Naive thymus-derived CD4-positive, alpha-beta T cell (primary cell): ENCODE measurements at regions not wholly inside any gene's neighbourhood (a gene's known extent, or its start where the extent isn't known, plus 50 kb on each side); places are given as distances from the start of the nearest gene placed in this dataset.

Experiments used
- ATAC-seq: fragments of 150-1000 bp; cut with Tn5 transposase; 2 replicates; pipeline ENCODE4 v1.10.0; 2021; ENCODE audit warnings: mild to moderate bottlenecking, moderate library complexity
- CTCF ChIA-PET: fragments of 350-600 bp; sonication (Branson Sonifier 250); formaldehyde crosslinking; loops from one replicate; lab custom pipeline; 2021; ENCODE audit warnings: antibody characterized with exemption; lab: Charles Lee
- POLR2A ChIA-PET: fragments of 350-600 bp; sonication (Branson Sonifier 250); formaldehyde crosslinking; loops from one replicate; lab custom pipeline; 2021; ENCODE audit warnings: antibody characterized with exemption, inconsistent platforms; lab: Charles Lee
- DNase-seq, 9 donors: peaks; one replicate each; pipeline versions ENCODE4 v3.0.0 to v3.0.0-alpha.2; 2020 to 2022; ENCODE audit warnings: mixed read lengths in 1 of 9
- H3K27ac ChIP-seq: one replicate; pipeline ENCODE4 v1.7.0; 2013; ENCODE audit warnings: mild to moderate bottlenecking, low read depth, low read length, moderate library complexity
- H3K27me3 ChIP-seq, 2 donors: one replicate each; pipeline ENCODE4 v1.7.0; 2013; ENCODE audit warnings: low read length in 2 of 2, mild to moderate bottlenecking in 2 of 2, moderate library complexity in 2 of 2; ENCODE audit not compliant: control insufficient read depth in 2 of 2, insufficient read depth in 2 of 2
- H3K36me3 ChIP-seq, 3 experiments: 1 replicate in 2 of 3; 2 replicates in 1 of 3; pipeline ENCODE4 v1.7.0; 2013; ENCODE audit warnings: low read length in 3 of 3, mild to moderate bottlenecking in 3 of 3, moderate library complexity in 1 of 3; ENCODE audit not compliant: insufficient read depth in 3 of 3, control insufficient read depth in 2 of 3
- H3K4me1 ChIP-seq, 2 donors: one replicate each; pipeline ENCODE4 v1.7.0; 2013; ENCODE audit warnings: low read length in 2 of 2, mild to moderate bottlenecking in 2 of 2, moderate library complexity in 1 of 2; ENCODE audit not compliant: control insufficient read depth in 2 of 2, insufficient read depth in 2 of 2
- H3K4me3 ChIP-seq: 2 replicates; pipeline ENCODE4 v1.7.0; 2013; ENCODE audit warnings: mild to moderate bottlenecking, low read length
- H3K9me3 ChIP-seq, 3 experiments: 1 replicate in 2 of 3; 2 replicates in 1 of 3; pipeline ENCODE4 v1.7.0; 2013; ENCODE audit warnings: low read length in 3 of 3; ENCODE audit not compliant: control insufficient read depth in 2 of 3
- H3K27ac Mint-ChIP-seq, 9 donors: one replicate each; pipeline ENCODE4 v1.8.0; 2020 to 2022; ENCODE audit warnings: mixed read lengths in 9 of 9, mild to moderate bottlenecking in 8 of 9, moderate library complexity in 5 of 9, inconsistent platforms in 2 of 9
- H3K27me3 Mint-ChIP-seq, 5 donors: one replicate each; pipeline ENCODE4 v1.8.0; 2021 to 2022; ENCODE audit warnings: mixed read lengths in 5 of 5, mild to moderate bottlenecking in 1 of 5
- H3K36me3 Mint-ChIP-seq, 5 donors: one replicate each; pipeline ENCODE4 v1.8.0; 2020 to 2022; ENCODE audit warnings: mixed read lengths in 5 of 5, mild to moderate bottlenecking in 3 of 5, inconsistent platforms in 1 of 5
- H3K4me1 Mint-ChIP-seq, 7 donors: one replicate each; pipeline ENCODE4 v1.8.0; 2020 to 2022; ENCODE audit warnings: mixed read lengths in 7 of 7, mild to moderate bottlenecking in 3 of 7, inconsistent platforms in 1 of 7
- H3K4me3 Mint-ChIP-seq, 10 donors: one replicate each; pipeline ENCODE4 v1.8.0; 2020 to 2022; ENCODE audit warnings: mild to moderate bottlenecking in 10 of 10, mixed read lengths in 10 of 10, moderate library complexity in 6 of 10, inconsistent platforms in 2 of 10
- H3K9me3 Mint-ChIP-seq, 11 donors: one replicate each; pipeline ENCODE4 v1.8.0; 2020 to 2022; ENCODE audit warnings: mixed read lengths in 11 of 11, mild to moderate bottlenecking in 4 of 11, inconsistent platforms in 1 of 11, moderate library complexity in 1 of 11
- intact Hi-C, 2 donors: fragments of 100-400 bp; cut with micrococcal nuclease; formaldehyde crosslinking; loops; one replicate each; pipeline ENCODE4 v1.15.1; 2023

DNA sequence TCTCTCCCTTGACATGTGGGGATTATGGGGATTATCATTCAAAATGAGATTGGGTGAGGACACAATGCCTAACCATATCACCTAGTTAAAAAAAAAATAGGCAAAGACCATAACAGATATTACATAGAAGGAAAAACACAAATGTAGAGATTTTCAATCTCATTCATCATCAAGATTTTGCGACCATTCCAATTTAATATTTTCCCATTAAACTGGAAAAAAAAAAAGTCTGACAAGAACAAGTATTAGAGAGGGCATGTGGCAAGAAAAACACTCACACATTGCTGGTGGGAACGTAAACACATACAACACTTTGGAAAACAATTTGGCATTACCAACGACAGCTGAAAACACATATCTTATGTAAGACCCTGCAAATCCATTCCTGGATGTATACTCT, 71.0 kb upstream of the MYCN start:
- CTCF ChIA-PET = no interaction called here
- Histone ChIP-seq H3K9me3 (no peaks in the 10 kb centered on the region), H3K36me3 (no peaks in the 10 kb centered on the region), H3K27ac (no peak overlapping the region), H3K27me3 (no peaks in the 10 kb centered on the region), H3K4me3 (no peak overlapping the region), H3K4me1 (no peaks in the 10 kb centered on the region)
- POLR2A ChIA-PET = interaction anchor here (0.6 kb wide), 1 partner anchor 522 kb away, joined by 3 read pairs; no protein-coding TSS in a partner anchor
- no peak for DNase-seq
- peaks cover 0 to 6% (median 3%) of the 10 kb centered on the region in 11 donors for H3K9me3 Mint-ChIP-seq
- no peaks in the 10 kb centered on the region for H3K4me1 Mint-ChIP-seq
- H3K27ac Mint-ChIP-seq = no peak overlapping the region
- intact Hi-C loops = no loop called here
- H3K36me3 Mint-ChIP-seq = peaks cover 0 to 3% (median 0%) of the 10 kb centered on the region in 5 donors
- ATAC-seq = no peak
- H3K27me3 Mint-ChIP-seq = peaks cover 0 to 34% (median 0%) of the 10 kb centered on the region in 5 donors
- no peak overlapping the region for H3K4me3 Mint-ChIP-seq

GRCh38 chr2:15869871-15870270, 70.5 kb upstream of the MYCN start:
- intact Hi-C loops = no loop called here
- H3K27me3 ChIP-seq = no peaks in the 10 kb centered on the region
- no peaks in the 10 kb centered on the region for H3K36me3 ChIP-seq
- no peak overlapping the region for H3K27ac Mint-ChIP-seq
- H3K4me3 ChIP-seq = no peak overlapping the region
- peaks cover 0 to 36% (median 0%) of the 10 kb centered on the region in 5 donors for H3K27me3 Mint-ChIP-seq
- ATAC-seq = no peak
- H3K9me3 Mint-ChIP-seq = peaks cover 0 to 6% (median 4%) of the 10 kb centered on the region in 11 donors
- ChIA-PET CTCF (no interaction called here), POLR2A (interaction anchor here (0.6 kb wide), 1 partner anchor 521 kb away, joined by 3 read pairs; no protein-coding TSS in a partner anchor)
- no peaks in the 10 kb centered on the region for H3K4me1 ChIP-seq
- H3K9me3 ChIP-seq = no peaks in the 10 kb centered on the region
- H3K36me3 Mint-ChIP-seq = peaks cover 0 to 3% (median 0%) of the 10 kb centered on the region in 5 donors
- H3K4me1 Mint-ChIP-seq = no peaks in the 10 kb centered on the region
- no peak overlapping the region for H3K27ac ChIP-seq
- no peak overlapping the region for H3K4me3 Mint-ChIP-seq
- no peak for DNase-seq

DNA sequence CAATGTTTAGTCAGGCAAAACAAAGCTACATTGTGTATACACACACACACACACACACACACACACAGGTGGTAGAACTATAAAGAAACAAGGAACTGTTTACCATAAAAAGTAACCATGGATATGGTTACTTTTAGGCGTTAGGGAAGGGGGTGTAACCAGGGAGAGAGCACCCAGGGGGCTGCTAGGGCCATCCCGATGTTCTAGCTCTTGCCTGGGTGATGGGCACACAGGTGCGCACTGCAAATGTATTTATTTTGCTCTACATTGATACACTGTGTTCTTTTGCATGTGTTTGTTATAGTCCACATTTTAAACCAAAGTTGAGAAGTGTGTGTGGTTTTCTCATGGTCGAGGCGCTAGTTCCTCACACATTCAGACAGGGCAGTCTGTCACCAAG, 69.8 kb upstream of the MYCN start:
- Histone ChIP-seq H3K9me3 (no peaks in the 10 kb centered on the region), H3K4me1 (no peaks in the 10 kb centered on the region), H3K27me3 (no peaks in the 10 kb centered on the region), H3K27ac (no peak overlapping the region), H3K4me3 (no peak overlapping the region), H3K36me3 (no peaks in the 10 kb centered on the region)
- ATAC-seq = no peak
- Mint-ChIP-seq H3K27ac (no peak overlapping the region), H3K4me3 (no peak overlapping the region), H3K27me3 (peaks cover 0 to 33% (median 0%) of the 10 kb centered on the region in 5 donors), H3K9me3 (peaks cover 0 to 8% (median 4%) of the 10 kb centered on the region in 11 donors), H3K36me3 (peaks cover 0 to 3% (median 0%) of the 10 kb centered on the region in 5 donors), H3K4me1 (no peaks in the 10 kb centered on the region)
- intact Hi-C loops = no loop called here
- DNase-seq = no peak
- ChIA-PET CTCF (no interaction called here), POLR2A (no interaction called here)

- CTCF ChIA-PET = no interaction called here
- Mint-ChIP-seq H3K27ac (no peak overlapping the region), H3K9me3 (peaks cover 0 to 8% (median 4%) of the 10 kb centered on the region in 11 donors), H3K4me3 (no peak overlapping the region), H3K4me1 (no peaks in the 10 kb centered on the region), H3K36me3 (peaks cover 0 to 3% (median 0%) of the 10 kb centered on the region in 5 donors), H3K27me3 (peaks cover 0 to 33% (median under 1%) of the 10 kb centered on the region in 5 donors)
- no peaks in the 10 kb centered on the region for H3K9me3 ChIP-seq
- H3K4me3 ChIP-seq = no peak overlapping the region
- no peaks in the 10 kb centered on the region for H3K4me1 ChIP-seq
- no peaks in the 10 kb centered on the region for H3K27me3 ChIP-seq
- no peak overlapping the region for H3K27ac ChIP-seq
- ATAC-seq (no peak), DNase-seq (no peak)
- H3K36me3 ChIP-seq = no peaks in the 10 kb centered on the region
- intact Hi-C loops = no loop called here
- POLR2A ChIA-PET = no interaction called here
These were observed 69.0 kb upstream of the MYCN start for GRCh38 chr2:15871239-15871783.

- H3K36me3 Mint-ChIP-seq = peaks cover 0 to 5% (median 0%) of the 10 kb centered on the region in 5 donors
- H3K4me3 ChIP-seq = no peak overlapping the region
- H3K27ac Mint-ChIP-seq = no peak overlapping the region
- no peaks in the 10 kb centered on the region for H3K4me1 Mint-ChIP-seq
- no peaks in the 10 kb centered on the region for H3K4me1 ChIP-seq
- H3K9me3 ChIP-seq = no peaks in the 10 kb centered on the region
- no peaks in the 10 kb centered on the region for H3K36me3 ChIP-seq
- CTCF ChIA-PET = no interaction called here
- POLR2A ChIA-PET = no interaction called here
- H3K9me3 Mint-ChIP-seq = peaks cover 0 to 18% (median 7%) of the 10 kb centered on the region in 11 donors
- no peak overlapping the region for H3K4me3 Mint-ChIP-seq
- ATAC-seq (no peak), DNase-seq (no peak)
- no peaks in the 10 kb centered on the region for H3K27me3 ChIP-seq
- peaks cover 0 to 33% (median 6%) of the 10 kb centered on the region in 5 donors for H3K27me3 Mint-ChIP-seq
- intact Hi-C loops = no loop called here
- no peak overlapping the region for H3K27ac ChIP-seq
These were observed 67.5 kb upstream of the MYCN start for GRCh38 chr2:15872854-15873253.

- no peak overlapping the region for H3K27ac ChIP-seq
- CTCF ChIA-PET = no interaction called here
- Mint-ChIP-seq H3K36me3 (peaks cover 0 to 5% (median 0%) of the 10 kb centered on the region in 5 donors), H3K27me3 (peaks cover 0 to 26% (median 6%) of the 10 kb centered on the region in 5 donors), H3K4me1 (no peaks in the 10 kb centered on the region), H3K27ac (no peak overlapping the region), H3K9me3 (peaks cover 0 to 19% (median 7%) of the 10 kb centered on the region in 11 donors), H3K4me3 (no peak overlapping the region)
- no peak overlapping the region for H3K4me3 ChIP-seq
- intact Hi-C loops = no loop called here
- no peaks in the 10 kb centered on the region for H3K27me3 ChIP-seq
- POLR2A ChIA-PET = no interaction called here
- H3K4me1 ChIP-seq = no peaks in the 10 kb centered on the region
- H3K9me3 ChIP-seq = no peaks in the 10 kb centered on the region
- ATAC-seq = no peak
- no peaks in the 10 kb centered on the region for H3K36me3 ChIP-seq
- no peak for DNase-seq
These were observed 66.0 kb upstream of the MYCN start for GRCh38 chr2:15874321-15874720.
